Thyroid gland (tissue), 4 donors: ENCODE measurements at regions not wholly inside any gene's neighbourhood (a gene's known extent, or its start where the extent isn't known, plus 50 kb on each side); places are given as distances from the start of the nearest gene placed in this dataset.

ENCODE experiments used
- CTCF ChIP-seq, 6 experiments: fragments of 200-600 bp in 3 of 6; fragments of 450-650 bp in 3 of 6; sonication (generic) in 3 of 6; IDR thresholded peaks; one replicate each; pipeline ENCODE4 v1.5.1; 2016 to 2019; ENCODE audit warnings: antibody characterized with exemption in 6 of 6, mild to moderate bottlenecking in 2 of 6, inconsistent platforms in 1 of 6, moderate library complexity in 1 of 6
- POLR2A ChIP-seq, 2 donors: fragments of 450-650 bp; IDR thresholded peaks; one replicate each; pipeline ENCODE4 v1.6.1; 2017; ENCODE audit warnings: antibody characterized with exemption in 2 of 2, mild to moderate bottlenecking in 2 of 2, moderate library complexity in 1 of 2

- TF ChIP-seq CTCF (IDR thresholded peaks at IDR 0.05) (no peak), POLR2A (IDR thresholded peaks at IDR 0.05) (no peak)
Measured at GRCh38 chr4:11194431-11194830, 234.3 kb downstream of the HS3ST1 start.
